ENCODE measurements at regions not wholly inside any gene's neighbourhood (a gene's known extent, or its start where the extent isn't known, plus 50 kb on each side); places are given as distances from the start of the nearest gene placed in this dataset.
"Not testable (repeated sequence)": the region's sequence is repeated elsewhere in the genome, so short reads cannot be mapped to it uniquely, and the experiment has no call there.

DNA sequence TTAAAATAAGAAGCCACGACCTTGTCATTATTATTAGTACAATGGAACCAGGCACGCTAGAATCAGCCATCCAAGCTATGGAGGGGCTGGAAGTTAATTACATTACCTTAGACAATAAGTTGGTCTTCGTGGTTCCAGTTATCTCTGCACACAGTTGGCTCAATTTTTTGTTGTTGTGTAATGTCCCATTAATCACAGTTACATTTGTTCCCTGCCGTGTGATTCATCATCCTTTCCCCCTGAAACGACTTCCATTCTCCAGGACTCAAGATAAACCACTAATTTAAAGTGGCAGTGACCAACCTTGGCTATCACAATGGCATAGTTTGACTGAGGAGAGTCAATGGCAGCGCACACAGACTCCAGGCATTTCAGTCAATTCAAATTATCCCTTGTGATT, 905.0 kb downstream of the RAB28 start:
- no peak for DNase-seq (ENCODE audit: low spot score)

DNA sequence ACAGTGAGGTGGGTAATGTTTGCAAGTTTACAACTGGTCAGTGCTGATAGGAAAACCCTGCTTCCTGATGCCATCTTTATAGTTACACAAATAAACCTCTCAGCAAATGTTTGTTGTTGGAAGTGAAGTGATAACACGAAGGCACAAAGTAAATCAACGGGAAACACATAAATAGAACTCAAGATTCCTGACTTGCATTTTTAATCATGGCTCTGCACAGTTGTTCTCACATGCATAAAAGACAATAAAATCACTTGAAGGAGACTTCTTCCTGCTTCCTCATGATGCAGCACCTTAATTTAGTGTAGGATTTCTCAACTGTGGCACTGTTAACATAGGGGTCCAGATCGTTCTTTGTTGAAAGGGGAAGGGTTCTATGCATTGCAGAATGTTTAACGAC, 907.7 kb downstream of the RAB28 start:
- DNase-seq (ENCODE audit: low spot score): no peak

DNA sequence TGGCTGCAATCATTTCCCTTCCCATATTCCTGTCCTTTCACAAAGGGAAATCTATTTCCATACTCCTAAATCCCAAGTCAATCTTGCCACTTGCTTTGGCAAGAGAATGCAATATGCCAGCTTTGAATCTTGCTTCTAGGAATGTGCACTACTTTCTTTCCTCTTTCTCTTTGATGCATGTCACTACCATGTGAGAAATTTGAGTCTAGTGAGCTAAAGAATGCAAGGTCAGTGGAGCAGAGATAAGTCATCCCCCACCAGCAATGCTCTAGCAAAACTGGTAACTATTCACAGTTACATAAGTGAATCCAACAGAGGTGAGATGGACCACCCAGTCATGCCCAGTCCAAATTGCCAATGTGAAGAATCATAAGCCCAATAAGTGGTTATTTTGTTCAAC, 910.4 kb downstream of the RAB28 start:
- no peak for DNase-seq (ENCODE audit: low spot score)

DNA sequence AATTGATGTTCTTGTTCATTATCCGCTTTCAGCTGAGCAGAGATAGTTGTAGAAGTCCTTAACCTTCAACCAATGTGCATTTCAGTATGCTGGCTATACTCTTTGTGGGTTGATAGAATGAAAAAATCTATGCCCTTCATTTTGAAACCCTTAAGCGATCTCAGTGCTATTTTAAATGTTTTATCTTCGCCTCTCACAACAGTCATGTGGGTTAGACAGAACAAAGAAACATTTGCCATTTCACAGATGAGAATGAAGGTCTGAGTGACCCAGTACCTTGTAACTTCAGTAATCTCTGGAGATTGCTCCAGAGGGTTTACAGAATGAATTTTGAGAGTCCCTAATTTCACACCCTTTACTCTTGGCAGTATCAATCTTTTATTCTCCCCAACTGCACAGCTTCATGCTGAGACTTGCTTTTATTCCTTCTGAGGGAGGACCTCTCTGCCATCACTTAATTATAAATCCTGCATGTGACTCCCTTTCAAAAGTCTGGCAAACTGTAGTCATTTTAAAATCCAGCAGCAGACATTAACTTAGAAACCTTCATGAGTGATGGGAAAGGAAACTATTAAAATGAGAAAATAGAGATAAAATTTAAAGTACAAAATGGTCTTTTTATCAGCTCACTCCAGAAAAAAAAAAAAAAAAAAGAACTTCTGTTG, 921.5 kb downstream of the RAB28 start:
- no peak for DNase-seq (ENCODE audit: low spot score)

DNA sequence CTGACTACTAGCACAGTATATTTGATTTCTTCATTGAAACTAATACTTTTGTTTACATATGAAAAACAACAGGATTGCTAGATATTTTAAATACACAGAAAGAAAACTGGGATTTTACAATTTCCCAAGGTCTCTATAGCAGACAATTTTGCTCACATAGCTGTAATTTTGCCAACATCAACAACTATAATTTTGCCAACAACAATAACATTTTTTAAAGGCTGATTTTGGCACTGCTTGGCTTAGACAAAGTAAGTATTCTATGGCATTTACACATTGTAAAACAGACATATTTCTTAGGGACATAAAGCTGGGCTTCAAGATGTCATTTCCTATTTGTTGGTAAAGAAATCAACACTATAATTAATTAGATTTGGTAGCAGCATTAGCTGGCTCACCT, 922.1 kb downstream of the RAB28 start:
- DNase-seq (ENCODE audit: low spot score): no peak

DNA sequence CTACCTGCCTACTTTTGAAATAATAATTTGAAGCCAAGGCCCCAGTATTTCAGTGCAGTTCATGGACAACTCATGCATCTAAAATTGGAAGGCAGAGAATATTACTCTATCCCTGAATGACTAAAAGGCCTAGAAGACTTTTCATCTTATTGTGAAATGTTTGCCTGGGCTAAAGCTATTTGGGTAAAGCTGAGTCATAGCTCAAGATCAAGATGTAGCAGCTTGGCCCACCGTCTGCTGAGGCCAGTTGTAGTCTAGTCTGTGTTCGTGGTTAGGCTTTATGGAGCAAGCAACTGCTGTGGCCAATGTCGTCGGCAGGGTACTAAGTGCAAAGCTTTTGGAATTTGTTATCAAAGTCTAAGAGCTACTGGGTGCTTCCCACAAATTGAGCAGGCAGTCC, 929.1 kb downstream of the RAB28 start:
- no peak for DNase-seq (ENCODE audit: low spot score)

DNA sequence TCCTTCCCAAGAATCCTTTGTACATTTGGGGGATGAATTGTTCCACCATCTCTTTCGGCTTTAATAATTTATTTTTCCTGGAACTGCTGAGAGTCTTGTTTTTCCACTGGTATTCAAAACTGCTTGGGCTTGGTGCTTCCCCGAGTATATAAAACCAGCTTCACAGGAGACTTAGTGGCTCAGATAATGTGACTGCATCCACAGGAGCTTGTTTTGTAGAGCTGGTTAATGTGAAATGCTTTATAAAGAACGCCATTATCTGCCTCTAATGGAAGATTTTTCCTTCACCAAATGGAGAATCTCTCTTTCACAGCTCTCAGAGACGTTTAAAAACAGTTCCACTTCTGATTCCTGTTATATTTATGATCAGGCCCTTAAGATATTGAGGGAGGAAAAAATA, 935.5 kb downstream of the RAB28 start:
- no peak for DNase-seq (ENCODE audit: low spot score)

DNA sequence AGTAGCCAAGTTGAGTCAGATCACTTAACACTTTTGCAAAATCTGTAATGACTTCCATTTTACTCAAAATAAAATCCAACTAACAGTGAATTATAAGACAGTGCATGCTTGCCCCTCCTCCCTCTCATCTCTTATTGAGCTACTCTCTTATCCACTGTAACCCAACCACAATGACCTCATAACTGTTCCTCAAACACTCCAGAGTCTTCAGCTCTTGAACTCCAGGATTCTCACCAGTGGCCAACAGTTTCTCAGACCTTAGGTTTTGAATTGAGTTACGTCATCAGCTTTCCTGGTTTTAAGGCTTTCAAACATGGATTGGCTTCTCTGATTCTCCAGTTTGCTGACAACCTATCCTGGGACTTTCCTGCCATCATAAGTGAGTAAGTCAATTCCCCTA, 938.3 kb downstream of the RAB28 start:
- DNase-seq (ENCODE audit: low spot score): no peak

DNA sequence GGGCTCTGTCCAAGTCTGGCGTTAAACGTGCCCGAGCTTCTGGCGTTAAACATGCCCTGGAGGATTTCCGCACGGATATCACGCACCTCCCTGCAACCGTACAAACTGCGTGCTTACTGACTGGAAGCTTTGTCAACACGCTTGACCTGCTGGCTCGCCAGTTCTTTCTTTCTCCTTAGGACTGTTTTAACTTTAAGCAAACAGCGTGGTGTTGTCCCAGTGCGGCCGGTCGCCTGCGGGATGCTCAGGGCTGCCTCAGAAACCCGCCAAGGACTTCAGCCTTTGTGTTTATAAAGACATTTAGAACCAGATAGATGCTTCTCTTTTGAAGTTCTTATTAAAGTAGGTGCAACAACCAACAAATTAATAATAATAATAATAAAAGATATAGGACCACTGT, 946.0 kb downstream of the RAB28 start:
- no peak for DNase-seq (ENCODE audit: low spot score)

DNA sequence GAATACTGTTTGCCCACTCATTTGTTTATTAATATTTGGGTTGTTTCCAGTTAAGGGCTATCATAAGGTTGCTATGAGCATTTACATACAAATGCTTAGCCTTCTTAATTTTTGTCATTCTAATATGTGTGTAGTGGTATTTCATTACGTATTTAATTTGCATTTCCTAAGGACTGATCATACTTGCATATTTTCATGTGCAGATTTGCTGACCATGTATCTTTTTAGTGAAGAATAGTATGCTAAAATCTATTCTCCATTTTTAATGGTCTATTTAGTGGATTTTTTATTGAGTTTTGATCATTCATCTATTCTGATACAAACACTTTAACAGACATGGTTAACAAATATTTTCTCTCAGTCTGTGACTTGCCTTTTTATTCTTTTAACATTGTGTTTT, 949.5 kb downstream of the RAB28 start:
- no peak for DNase-seq (ENCODE audit: low spot score)

DNA sequence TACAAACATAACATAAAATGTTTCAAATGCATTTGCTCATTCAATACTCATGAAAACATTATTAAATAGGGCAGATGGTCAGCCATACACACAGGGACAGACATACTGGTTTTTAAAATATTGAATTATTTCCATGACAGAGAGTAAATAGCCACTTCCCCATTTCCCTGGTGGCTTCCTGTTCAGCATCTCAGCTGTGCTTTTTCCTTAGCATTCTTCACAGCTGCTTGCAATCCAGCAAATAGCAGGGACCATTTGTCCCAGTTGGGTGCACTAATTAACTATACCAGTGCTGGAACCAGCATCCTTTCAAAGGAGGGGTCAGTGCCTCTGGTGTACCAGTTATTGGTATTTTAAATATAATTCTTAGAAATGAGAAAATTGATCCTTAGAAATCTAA, 964.7 kb downstream of the RAB28 start:
- DNase-seq (ENCODE audit: low spot score): no peak

DNA sequence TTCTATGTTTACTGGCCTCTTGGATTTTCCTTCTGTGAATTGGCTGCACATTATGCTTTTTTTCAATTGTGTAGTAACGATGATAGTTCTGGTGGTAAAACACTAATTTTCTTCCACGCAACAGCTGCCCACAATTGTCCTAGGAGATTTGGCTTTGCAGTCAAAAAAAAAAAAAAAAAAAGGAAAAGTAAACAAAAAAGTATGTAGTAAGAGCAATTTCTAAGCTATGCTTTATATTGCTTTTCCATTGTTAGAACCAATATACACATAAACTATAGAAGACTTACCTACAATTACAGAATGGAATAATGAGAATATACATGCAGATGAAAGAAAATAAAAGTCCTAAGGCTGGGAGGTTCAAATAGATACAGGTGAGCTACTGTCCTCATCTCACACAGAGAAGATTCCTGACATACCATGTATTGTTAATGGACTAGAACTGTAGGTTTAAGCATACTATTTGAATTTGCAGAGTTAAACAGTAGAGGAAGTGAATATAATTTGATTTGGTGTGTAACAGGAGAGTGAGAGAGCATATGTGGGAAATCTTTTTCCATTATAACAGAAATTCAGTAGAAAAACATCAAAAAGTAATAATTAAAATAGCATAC, 976.2 kb downstream of the RAB28 start:
- DNase-seq (ENCODE audit: low spot score): no peak

DNA sequence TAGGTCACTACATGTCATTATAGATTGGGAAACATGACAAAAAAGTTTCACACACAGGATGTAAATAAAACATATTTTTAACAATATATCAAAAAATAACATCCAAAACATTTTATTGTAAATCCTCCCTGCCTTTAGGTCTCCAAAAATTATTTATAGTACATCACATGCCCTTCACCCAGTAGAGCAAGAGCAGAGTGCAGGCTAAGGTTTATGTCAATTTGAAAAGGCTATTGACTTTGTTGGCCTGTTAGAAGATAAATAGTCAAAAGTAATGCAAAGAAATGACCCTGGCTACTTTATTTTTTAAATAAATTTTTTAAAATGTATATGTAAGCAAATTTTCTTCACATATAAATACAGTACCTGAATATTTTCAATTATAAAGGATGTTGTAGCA, 983.7 kb downstream of the RAB28 start:
- no peak for DNase-seq (ENCODE audit: low spot score)

DNA sequence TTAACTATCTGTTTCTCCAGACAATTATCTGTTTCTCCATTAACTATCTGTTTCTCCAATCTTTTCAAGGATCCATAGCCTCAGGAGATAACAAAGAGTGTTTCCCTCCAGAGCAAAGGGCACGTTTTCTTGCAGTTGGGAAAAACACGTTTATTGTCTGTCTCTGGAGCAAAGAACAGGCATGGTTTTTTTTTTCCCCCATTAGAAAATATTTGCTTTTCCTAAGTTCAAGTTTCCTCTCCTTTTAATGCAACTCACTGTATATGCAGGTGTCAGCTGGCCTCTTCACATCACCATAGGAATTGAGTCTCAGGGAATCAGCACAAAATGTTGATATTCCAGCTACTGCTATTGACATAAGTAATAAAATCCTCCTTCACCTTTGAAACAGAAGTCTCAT, 984.4 kb downstream of the RAB28 start:
- DNase-seq (ENCODE audit: low spot score): no peak

DNA sequence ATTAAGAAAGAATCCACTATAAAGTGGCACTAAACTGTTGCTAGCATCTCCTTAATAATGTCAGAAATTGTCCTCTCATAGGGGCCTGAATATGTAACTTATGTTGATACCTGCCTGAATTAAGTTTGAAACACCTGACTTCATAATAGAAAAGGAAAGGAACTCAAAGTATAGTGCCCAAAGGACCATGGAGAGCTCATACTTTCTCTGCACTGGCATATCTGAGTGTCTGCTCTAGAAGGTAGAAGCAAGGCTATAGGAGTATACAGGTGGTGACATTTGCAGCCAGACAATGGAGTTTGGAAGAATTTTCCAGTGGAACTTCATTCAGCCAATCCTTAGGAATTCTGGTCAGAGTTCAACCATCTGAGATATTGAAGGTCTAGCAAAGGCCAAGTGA, 988.9 kb downstream of the RAB28 start:
- DNase-seq (ENCODE audit: low spot score): no peak

DNA sequence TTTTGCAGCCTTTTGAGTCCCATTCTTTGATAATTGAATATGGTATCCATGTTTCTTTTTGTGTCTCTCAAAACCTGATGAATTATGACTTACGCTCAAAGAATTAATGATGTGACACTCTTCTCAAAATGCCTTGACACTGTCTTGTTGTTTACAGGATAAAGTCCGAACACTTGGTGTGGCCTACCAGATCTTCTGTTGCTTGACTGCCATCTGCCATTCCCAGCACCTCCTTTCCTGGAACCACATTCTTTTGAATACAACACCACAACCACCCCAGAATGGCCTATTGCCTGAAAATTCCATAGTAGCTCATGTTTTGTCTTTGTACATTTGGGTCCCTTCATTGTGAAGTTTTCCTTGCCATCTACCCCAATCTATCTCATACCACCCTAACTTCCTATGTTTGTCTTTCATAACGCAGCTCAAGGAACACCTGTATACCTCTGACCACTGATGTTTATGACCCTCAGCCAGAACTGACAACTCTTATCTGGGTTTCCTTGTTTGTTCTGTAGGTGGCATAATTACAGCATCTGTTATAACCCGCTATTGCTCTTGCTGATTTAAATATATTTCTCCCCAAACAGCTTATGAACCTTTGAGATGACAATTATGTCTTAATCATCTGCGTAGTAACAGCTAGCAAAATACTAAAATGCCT, 991.3 kb downstream of the RAB28 start:
- no peak for DNase-seq (ENCODE audit: low spot score)

DNA sequence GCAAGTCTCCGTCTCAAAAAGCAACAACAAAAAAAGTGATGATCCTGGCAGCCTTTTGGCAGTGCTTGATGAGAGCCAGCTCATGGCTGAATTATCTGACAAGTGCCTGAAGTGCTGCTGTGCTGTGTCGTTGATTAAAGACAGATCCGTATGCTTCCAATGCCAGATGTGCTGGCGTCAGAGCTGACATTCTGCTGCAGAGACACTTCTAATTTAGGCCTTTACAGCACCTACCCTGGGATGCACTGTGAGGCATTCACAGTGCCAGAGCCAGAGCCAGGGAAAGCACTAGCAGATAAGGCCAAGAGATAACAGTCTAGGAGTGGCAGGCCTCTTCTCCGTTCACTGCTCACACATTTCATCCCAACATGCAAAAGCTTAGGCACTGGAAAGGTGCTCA, 995.5 kb downstream of the RAB28 start:
- DNase-seq (ENCODE audit: low spot score): no peak

DNA sequence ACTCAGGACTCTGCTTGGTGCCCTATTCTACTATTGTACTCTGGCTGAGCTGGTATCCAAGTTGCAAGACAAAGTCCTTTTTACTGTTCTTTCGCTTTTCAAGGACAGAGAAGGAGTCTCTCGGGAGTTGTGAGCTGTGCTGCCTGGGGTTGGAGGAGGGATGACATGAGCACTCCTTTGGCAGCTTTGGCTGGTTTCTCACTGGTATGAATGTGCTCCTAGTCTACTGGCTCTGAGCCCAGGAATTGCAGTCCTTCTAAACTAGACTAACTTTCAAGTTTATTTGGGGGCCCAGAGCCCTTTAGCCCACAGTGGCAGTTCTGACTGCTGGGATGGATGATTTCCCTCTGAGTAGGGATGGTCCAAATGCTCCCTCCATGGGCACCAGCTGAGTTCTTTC, 997.1 kb downstream of the RAB28 start:
- DNase-seq (ENCODE audit: low spot score): no peak

DNA sequence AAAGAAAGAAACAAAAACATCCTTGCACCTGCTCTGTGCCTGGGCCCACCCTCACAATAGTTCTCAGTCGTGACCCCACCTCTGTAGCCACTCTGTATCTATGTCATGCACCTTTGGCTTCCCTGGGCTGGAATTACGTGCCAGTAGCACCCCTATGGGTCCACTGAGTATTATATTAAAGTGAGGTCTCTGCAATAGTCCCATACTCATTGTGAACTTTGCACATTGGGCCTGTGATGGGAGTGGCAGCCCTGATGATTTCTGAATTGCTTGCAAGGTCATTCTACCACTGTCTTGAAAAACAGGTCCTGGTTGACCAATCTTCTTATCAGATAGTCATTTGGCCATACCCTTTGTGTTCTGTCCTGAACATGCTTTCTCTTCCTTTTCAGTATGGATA, 1012.1 kb downstream of the RAB28 start:
- no peak for DNase-seq (ENCODE audit: low spot score)

DNA sequence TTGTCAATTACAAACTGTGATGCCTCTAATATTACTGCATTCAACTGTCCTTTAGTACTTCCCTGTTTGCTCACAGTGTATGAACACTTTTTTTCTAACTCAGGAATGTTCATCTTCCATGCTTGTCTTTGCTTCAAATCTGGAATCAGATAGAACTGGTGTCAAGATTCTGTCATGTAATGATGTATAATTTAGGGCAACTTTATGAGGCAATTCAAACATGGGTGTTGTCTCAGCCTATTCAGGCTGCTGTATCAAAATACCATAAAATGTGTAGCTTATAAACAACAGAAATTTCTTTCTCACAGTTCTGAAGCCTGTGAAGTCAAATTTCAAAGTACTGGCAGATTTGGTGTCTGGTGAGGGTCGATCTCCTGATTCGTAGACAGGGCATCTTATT, 1012.9 kb downstream of the RAB28 start:
- DNase-seq (ENCODE audit: low spot score): no peak

DNA sequence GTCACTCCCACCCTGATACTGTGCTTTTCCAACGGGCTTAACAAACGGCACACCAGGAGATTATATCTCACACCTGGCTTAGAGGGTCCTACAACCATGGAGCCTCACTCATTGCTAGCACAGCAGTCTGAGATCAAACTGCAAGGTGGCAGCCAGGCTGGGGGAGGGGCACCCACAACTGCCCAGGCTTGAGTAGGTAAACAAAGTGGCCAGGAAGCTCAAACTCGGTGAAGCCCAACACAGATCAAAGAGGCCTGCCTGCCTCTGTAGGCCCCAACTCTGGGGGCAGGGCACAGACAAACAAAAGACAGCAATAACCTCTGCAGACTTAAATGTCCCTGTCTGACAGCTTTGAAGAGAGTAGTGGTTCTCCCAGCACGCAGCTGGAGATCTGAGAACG, 1022.6 kb downstream of the RAB28 start:
- DNase-seq (ENCODE audit: low spot score): not testable (repeated sequence)

DNA sequence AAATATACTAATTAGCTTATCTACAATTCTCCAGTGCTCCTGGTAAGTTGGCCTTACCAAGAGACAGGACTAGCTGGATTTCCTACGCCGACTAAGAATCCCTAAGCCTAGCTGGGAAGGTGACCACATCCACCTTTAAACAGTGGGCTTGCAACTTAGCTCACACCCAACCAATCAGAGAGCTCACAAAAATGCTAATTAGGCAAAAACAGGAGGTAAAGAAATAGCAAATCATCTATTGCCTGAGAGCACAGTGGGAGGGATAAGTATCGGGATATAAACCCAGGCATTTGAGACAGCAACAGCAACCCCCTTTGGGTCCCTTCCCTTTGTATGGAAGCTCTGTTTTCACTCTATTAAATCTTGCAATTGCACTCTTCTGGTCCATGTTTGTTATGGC, 1025.0 kb downstream of the RAB28 start:
- no peak for DNase-seq (ENCODE audit: low spot score)

DNA sequence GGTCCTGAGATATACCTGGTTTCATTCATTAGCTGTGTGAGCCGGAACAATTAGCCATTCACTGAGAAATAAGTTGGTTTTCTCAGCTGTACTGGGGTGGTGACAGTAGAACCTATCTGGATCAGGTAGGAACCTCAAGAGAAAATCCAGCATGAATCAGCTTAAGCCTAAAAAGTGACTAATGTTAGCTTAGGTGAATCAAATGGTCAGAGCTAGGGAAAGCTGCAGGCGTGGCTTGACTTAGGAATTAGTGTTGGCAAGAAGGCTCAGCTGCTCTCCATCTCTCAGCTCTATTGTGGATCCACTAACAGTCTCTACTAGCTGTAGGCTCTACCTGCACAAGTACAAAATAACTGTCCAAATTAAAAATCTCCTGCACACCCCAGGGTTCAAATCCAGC, 1025.5 kb downstream of the RAB28 start:
- DNase-seq (ENCODE audit: low spot score): no peak

DNA sequence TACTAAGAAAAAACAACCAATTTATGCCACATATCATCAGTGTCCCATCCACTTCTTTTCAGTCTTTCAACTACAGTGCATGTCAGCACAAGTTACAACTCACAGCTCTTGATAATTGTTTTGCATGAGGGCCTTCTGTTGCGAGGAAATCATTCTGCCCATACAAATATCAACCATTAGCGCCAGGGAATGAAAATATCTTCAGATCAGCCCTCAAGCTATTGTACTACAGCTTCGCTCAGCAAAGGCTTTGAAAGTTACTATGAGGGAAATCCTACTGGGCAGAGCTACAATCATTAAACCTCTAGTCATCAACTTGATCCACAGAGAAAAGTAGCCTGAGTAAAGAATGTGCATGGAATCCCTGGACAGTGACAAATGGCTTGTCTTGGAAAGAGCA, 1023.6 kb upstream of the HS3ST1 start:
- no peak for DNase-seq (ENCODE audit: low spot score)
